ENCODE measurements at regions not wholly inside any gene's neighbourhood (a gene's known extent, or its start where the extent isn't known, plus 50 kb on each side); places are given as distances from the start of the nearest gene placed in this dataset.
A peak's percentile ranks its signal among the peaks of the same experiment; 100 is the strongest.

DNA sequence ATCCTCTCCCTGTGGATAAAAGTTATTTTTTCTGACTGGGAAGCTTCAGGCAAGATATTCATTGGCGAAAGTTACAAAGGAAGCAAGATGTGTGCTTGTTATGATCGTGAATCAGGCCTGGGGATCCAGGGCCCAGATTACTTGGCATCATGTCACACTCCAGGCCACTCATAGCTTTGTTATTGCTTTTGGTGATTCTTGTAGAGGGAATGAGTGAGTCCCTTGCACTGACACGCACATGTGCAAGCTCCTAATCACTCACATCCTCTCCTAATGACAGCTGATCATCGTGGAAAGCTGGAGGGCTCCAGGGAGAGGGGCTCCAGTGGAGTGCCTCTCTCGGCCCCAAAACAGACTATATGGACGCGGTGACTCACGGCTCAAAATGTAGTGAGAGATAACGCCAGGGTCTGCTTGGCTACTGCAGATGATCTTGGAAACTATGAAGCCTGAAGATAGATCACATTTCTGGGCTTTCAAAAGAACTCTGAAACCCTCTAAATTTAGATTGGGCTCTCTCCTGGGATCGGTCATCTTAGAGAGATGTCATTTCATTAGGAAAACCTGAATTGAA, 481.1 kb upstream of the USP24 start:
- DNase-seq = no peak

DNA sequence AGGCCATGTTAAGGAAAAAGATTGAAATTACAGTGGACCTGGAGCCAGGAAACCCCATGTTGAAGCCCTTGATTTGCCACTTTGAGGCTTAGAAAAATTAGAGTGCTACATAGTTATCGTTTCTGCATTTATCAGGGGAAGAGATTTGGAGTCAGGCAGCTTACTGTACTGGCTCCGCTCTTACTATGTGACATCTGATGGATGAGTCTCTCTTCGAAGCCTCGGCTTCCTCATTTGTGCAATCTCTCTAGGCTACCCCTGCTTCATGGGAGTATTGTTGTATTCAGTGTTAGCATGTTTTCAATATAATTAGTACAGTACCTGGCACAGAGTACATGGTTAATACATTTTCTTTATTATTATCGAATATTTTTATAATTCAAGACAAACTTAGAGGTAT, 480.4 kb upstream of the USP24 start:
- no peak for DNase-seq

DNA sequence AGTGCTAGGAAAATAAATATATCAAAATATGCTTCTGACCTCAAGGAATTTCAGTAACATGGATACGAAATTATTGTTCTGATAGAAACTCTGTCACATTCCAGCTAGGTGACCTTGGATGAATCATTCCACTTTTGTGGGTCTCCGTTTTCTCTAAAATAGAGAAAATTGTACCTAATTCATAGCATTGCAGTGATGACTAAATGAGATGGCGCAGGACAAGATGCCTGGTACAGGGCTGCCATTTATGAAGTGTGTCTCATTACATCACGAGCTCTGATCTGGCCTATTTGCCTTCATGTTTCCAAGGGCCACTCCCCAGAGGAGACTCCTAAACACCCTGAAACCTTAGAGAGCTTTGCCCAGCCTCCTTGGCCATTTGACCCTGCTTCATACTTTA, 480.0 kb upstream of the USP24 start:
- DNase-seq = no peak

DNA sequence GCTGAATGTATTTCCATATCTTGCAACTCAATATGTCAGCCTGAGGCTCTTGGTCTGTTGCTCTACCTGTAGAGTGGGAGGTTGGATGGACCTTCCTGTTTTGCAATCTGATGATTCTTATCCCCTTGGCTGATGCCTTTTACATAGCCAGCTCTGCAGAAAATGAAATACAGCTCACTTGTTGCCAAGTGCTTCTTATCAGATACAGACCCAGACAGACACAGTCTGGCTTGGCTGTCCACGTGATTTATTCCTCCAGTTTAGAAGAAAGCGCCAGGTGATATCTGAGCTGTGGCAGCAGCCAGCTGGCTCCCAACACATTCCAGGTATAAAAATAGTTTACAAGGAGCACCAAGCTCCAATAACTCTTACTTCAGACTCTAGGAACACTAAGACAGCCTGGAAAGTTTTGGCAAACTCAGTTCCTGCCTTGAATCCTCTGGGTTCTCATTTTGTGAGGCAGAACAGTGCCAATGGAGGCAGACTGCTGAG, 479.2 kb upstream of the USP24 start:
- no peak for DNase-seq

DNA sequence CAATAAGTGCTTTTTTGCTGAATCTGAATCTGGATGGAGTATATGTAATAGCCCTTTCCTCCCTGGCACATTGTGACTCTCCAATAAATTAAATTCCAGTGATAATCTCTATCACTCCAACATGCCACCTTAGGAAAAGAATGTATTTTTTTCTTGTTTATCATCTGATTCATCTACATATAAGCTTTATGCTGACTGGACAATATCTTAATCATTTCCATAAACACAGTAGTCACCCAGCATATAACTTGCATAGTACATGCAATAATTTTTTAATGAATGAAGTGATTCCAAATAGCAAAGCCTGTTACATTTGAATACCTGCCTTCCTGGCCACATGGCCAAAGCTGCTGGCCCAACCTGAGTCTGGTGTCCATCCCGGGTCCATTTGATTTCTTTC, 477.6 kb upstream of the USP24 start:
- DNase-seq = no peak

DNA sequence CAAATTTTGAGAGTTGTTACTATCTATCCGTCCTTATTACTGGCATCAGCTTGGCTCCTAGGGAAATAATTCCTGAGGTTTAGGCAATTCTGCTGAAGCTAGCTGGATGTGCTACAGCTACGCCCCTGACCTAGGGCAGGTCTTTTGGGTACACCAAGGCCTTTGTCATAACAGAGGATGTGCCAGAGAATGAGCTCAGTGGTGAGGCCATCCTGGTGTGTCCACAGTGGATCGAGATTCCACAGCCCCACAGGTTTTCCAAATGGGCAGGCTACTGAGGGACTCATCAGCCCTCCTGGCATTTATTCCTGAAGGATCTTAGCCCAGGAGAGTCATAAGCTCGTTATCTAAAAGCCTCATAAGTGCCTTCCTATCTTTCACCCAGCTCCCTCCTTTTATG, 475.2 kb upstream of the USP24 start:
- no peak for DNase-seq

DNA sequence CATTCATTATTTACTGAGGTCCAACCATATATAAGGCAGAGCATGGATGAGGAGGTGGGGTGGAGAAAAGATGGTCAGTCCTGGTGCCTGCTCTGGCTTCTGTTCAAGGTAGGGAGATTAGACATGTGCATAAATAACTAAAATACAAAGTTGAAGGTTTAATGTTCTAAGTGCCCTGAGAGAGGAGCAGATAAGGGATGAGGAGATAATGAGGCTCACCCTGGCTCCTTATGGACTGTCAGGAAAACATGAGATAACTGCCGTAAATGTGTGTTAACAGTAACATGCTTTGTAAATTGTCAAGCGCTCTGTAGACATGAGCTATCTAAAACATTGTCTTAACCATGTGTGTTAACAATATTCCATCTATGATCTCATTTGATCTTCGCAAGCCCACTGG, 474.6 kb upstream of the USP24 start:
- DNase-seq = no peak

DNA sequence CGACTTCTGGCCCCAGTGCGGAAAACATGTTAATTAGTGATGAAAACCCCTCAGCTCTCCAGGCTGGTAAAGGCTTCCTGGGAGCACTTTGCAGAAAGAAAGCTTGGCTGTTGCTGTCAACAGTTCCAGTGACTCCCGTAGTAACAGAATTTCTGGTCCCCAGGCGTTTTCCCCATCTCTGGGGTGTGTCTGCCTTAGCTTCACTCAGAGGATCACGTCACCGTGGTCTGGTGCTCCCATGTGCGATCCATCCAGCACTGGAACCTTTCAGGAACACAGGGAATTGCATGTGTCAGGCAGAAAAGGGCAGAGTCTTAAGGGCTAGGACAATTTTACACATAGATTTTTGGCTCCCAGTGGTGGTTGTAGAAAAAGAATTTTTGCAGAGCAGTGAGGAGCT, 470.4 kb upstream of the USP24 start:
- no peak for DNase-seq

DNA sequence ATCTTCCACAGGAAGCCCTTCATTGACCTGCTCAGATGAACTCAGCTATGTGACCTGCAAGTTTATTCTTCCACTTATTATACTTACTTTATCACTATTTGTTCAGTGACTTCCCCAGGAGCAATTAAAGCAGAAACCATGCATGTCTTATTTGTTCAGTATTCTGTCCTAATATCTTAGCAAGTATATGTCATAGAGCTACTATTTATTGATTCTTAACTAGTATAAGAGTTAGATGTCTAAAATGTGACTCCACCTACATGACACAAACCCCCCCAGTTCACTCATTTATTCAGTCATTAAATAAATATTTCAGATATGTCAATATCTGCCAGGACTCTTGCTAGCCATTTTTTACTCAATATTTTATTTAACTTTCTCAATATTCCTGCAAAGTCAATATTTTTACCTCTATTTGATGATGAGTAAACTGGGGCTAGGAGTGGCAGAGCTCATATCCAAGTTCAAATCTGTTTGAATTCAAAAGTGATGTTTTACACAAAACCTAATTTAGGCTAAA, 469.0 kb upstream of the USP24 start:
- no peak for DNase-seq

DNA sequence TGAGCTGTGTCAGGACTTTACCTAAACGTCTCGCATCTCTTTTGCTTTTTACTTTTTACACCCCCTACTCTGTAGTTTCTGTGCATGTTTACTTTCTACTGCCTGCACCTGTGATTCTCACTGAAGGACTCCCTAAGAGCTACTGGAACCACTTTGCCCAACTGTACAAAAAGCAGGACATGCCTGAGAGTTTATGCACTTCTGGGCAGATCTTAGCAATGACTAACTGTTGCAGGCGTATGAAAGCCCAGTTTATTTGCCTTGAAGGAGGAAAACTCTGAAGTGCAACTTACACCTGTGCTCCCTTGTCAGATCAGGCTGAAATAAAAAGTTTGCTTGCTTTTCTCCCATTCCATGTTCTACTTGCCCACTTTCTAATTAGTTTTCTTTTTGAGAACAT, 467.0 kb upstream of the USP24 start:
- no peak for DNase-seq

DNA sequence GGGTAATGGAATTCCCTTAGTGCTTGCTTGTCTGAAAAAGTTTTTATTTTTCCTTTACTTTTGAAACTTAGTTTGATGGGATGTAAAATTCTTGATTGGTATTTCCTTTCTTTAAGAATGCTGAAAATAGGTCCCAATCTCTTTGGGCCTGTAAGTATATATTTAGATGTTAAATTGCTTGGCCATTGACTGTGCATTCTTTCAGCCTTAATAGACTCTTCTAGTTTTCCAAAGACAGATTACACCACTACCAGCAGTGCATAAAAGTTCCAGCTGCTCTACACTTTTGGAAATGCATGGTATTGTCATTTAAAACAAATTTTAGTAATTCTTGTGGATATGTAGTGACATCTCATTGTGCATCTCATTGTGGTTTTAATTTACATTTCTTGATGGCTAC, 464.8 kb upstream of the USP24 start:
- no peak for DNase-seq

DNA sequence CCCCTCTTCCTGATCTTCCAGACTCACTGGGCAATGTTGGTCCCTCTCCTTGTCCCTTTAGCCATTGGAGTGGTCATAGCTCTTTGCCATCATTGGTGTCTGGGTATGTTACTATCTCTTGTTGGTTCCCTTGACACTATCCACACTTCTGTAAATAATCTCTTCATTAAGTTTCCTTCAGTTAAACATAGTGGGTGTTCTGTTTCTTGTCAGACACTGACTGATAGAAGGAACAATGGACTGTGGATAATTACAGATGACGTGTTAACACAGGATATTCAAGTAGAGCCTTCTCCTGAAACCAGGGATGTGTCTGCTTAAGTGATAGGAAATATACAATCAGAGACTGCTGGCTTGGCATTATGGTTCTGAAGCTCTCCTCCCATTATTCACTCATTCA, 458.3 kb upstream of the USP24 start:
- DNase-seq = no peak

DNA sequence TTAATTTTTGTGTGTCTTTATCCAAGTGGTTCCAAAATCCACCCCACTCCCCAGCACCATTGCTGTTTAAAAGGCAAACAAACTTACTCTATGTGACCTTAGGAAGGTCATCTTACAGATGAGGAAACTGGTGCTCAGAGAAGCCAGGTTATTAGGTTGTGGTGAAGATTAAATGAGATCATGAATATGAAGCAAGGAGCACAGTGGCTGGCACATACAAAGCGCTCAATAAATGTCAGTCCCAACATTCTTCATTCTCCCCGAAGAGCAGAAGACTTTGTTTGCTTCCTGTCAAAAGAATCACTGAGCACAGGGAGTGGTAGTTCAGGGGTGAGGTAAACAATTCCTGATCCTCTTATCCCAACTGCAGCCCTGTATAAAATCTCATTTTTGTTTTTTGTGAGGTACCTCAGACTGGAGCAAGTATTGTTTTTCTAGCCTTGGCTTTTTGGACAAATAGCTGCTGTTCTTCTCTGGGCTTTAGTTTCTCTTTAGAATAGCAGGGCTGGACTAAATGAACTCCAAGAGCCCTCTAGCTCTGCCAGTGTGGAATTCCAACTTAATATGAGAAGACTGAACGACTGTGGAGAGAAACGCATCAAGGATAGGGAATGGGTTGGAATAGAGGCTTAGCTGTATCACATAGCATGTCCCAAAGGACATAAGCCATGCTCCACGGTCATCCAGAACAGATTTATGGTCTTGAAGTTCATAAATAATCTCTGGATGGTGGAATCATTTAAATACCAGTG, 455.3 kb upstream of the USP24 start:
- no peak for DNase-seq

DNA sequence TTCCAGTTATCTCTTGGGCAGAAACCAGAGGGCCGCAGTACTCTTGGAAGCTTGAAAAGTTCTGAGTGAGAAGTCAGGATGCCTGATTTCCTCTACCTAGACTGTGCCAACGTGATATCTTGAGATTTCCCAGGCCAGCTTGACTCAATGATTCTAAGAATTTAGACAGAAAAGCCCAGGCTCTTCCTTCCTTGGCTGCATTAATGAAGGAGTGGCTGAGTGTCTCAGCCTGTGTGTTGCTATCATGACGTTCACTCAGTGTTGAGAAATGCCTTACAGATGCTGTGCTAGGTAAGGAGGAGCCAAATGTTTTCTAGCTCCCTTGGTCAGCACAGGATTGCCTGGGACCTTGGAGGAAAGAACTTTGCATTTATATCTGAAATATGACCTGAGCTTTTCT, 454.1 kb upstream of the USP24 start:
- DNase-seq = no peak

DNA sequence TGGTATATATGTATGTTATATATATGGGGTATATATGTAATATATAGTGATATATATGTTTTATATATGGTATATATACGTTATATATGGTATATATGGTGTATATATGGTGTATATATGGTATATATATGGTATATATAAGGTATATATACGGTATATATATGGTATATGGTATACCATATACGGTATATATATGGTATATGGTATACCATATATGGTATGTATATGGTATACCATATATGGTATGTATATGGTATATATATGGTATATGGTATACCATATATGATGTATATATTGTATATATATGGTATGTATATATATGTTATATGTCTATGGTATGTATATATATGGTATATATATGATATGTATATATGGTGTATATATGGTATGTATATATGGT, 447.7 kb upstream of the USP24 start:
- no peak for DNase-seq

DNA sequence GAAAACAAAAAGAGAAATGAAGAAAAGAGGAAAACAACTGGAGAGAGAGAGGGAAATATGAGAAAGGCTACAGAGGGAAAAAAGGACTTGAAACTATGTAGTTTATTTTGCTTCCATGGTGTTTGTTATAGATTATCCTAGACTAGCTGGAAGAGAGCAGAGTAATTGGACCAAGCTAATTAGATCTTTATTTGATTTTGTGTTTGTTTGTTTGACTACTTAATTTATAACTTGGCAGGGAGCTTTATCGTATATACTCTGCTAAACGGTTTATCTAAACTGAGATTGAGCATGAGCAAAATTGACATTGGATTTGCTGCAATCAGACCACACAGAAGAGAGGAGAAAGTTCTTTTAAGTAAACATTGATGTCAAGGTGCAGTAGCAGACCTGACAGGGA, 443.8 kb upstream of the USP24 start:
- DNase-seq = no peak

DNA sequence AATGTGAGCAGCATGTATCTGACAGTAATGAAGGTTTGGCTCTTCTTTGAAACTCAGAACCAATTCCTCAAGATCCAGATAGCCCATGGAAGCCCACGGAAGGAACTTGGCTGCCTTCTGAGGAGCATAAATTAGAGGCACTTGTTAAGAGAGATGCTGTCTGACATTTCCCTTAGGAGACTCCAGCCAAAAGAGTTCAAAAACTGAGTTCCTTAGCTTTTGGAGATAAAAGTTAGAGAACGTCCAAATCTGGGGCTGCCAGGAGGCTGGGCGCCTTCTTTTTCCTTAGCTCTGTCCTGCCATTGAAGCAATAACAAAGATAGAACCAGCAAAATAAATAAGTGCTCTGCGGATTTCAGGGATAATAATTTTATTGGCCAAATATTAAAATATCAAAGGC, 439.6 kb upstream of the USP24 start:
- DNase-seq = no peak

DNA sequence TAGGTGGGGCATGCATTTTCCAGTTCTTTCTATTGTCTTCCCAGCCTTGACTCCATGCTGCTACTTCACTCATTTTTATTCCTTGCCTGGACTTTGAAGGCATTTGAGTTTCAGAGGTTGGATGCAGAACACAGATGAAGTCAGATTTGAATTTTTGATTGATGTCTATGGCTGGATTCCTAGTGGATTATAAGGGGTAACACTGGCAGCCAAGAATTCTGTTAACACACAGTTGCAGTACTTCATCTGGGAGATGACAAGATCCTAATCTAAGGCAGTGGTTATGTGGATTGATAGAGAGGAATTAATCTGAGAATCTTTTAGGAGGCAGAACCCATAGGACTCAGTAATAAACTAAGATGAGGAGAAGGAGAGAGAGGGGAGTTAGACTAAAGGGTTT, 439.0 kb upstream of the USP24 start:
- DNase-seq = no peak

DNA sequence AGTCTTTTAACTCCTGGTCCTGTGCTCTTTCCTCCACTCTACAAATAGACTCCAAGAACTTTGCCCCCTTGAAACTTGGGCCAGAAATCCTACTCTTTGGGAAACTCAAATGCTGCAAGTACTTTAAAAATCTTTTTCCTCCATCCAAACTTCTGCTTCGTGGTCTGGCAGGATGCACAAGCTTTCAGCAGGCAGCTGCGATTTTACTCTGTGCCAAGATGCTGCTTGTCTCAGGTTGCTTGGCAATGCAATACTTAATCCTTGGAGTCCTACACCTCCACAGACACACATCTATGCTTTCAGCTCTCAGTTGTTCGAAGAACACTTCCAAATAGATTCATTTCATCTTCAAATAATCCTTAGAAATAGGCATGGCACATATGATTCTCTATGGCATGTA, 435.3 kb upstream of the USP24 start:
- DNase-seq = peak; percentile 57

DNA sequence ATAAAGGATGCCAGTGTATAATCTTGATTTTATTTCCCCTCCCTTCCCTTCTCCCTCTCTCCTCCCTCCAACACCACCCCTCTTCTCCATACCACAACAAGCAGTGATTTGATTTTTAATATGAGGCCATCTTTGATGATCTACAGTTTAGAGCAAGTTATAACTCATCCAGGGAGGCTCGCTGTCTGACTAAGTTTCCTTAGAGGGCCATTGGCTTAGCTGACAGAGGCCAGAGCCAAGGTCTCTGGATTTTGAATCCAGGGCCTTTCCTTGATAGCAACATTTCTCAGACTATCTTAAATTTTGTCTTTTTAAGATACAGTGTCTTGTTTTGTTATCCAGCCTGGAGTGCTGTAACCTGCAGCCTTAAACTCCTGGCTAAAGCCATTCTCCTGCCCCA, 431.0 kb upstream of the USP24 start:
- no peak for DNase-seq

DNA sequence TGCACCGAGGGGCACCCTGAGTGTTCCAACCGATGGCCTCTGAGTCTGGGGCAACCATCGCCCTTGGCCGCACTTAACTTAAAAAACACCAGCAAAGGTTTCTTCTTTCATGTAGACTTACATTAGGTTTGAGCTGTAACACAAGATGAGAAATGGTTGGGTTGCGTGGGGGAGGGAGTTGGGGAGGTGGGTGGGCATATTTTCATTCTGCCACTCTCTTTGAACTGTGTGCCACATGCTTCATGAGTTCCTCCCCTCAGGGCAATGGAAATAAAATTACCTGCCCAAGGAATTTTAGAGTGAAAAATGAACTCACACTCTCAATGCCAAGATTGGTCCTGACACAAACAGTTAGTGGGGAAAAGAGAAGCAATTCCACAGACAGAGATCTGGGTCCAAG, 430.1 kb upstream of the USP24 start:
- DNase-seq = no peak

DNA sequence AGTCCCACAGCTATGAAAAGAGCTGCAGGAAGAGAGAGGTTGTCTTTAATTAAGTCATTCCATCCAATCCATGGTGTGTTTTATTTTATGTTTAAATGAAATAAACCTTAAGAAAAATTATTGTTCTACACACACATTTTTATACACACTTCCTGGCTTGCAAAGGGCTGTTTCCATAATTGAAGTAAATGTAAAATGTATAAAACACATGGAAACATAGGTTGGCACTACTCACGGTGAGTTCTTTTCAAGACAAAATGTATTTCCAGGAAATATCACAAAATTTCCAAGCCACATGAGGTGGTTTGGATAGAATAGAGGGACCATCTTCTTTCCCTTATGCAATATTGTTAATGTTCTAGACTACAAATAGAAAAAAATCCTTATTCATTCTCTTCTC, 426.8 kb upstream of the USP24 start:
- DNase-seq = no peak

DNA sequence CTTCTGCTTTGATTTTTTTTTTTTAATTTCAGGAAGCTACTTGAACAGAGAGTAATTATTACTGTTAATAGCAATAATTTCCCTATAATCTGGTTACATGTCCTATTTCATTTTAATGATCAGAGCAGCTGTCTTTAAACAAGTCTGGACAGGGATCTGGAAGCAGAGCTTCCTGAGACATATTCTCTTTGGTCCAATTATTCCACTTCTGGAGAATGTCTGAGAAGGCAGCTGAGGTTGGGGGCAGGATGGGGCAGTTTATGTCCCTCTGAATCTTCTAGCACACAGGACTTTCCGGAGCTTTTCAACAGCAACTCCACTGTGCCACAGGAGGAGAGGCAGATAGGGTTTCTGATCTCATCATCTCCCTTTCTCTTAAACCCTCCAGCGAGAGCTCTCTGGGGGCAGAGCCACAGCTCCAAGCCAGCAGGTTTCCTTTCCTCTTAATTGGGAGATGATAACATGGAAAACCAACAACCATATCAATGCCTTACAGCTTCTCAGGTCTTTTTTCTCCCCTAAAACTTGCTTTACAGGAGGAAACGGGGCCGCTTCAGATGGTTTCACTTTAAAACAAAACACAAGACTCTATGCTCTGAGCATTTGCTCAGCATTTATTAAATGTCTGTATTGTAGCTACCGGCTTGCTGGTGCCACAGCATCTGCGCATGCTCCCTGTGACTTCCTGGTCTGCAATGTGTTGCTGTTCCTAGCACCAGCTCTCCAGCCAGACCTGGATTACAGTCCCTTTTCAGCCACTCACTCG, 425.7 kb upstream of the USP24 start:
- DNase-seq = peak; percentile 60

DNA sequence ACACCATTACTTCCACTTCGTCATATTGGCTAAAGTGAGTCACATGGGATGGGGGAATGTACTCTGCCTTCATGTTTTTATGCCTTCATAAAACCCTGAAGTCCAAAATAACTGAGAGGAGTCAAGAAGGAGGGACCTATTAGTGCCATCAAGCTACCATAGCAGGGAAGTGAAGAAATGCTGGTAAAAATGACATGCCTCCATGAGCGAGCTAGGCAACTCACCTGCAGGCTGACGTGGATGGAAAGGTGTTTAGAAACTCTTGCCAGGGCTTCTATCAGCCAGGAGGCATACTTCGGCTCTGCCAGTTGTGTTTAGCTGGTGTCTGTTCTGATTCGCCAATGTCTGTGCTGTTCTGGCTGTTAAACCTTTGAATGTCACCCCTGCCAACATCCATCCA, 424.4 kb upstream of the USP24 start:
- DNase-seq = no peak
